ENCODE measurements at regions not wholly inside any gene's neighbourhood (a gene's known extent, or its start where the extent isn't known, plus 50 kb on each side); places are given as distances from the start of the nearest gene placed in this dataset.

DNA sequence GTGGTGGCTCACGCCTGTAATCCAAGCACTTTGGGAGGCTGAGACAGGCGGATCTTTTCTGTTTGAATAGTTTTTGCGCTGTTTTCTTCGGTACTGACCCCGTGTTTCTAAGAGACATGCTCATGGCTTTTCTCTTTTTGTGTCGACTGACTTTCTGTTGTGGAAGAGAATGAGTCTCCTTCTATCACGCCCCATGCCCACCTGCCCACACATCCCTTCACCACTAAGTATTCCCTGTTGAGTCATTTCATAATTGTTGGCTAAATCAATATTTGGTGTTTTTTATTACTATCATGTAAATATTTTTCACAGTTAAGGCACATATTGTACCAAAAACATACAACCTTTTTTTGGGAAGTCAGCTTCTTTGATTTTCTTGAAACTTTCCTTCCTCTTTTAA is 198.8 kb upstream of the TWIST2 start:
- TF ChIP-seq, protein P1, sequence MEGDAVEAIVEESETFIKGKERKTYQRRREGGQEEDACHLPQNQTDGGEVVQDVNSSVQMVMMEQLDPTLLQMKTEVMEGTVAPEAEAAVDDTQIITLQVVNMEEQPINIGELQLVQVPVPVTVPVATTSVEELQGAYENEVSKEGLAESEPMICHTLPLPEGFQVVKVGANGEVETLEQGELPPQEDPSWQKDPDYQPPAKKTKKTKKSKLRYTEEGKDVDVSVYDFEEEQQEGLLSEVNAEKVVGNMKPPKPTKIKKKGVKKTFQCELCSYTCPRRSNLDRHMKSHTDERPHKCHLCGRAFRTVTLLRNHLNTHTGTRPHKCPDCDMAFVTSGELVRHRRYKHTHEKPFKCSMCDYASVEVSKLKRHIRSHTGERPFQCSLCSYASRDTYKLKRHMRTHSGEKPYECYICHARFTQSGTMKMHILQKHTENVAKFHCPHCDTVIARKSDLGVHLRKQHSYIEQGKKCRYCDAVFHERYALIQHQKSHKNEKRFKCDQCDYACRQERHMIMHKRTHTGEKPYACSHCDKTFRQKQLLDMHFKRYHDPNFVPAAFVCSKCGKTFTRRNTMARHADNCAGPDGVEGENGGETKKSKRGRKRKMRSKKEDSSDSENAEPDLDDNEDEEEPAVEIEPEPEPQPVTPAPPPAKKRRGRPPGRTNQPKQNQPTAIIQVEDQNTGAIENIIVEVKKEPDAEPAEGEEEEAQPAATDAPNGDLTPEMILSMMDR (IDR thresholded peaks at IDR 0.05): no peak
- TF ChIP-seq POLR2A (IDR thresholded peaks at IDR 0.05): no peak

Measured in ovary (tissue), 3 donors.